Neural cell (in vitro differentiated cells): ENCODE measurements at regions not wholly inside any gene's neighbourhood (a gene's known extent, or its start where the extent isn't known, plus 50 kb on each side); places are given as distances from the start of the nearest gene placed in this dataset.

Experiments
- CTCF ChIP-seq: fragments of 450-650 bp; IDR thresholded peaks from 2 replicates; pipeline ENCODE4 v1.5.1; 2014; ENCODE audit warnings: antibody characterized with exemption, mild to moderate bottlenecking, moderate library complexity; ENCODE audit not compliant: poor library complexity, severe bottlenecking
- EP300 ChIP-seq: fragments of 450-650 bp; conservative IDR thresholded peaks from 2 replicates; pipeline ENCODE4 v1.6.1; 2014; ENCODE audit warnings: antibody characterized with exemption, mild to moderate bottlenecking, moderate library complexity; ENCODE audit not compliant: poor library complexity, severe bottlenecking
- EZH2 ChIP-seq: fragments of 200-600, 300-800 bp; shearing (Covaris generic), sonication (generic); IDR thresholded peaks from 2 replicates; pipeline ENCODE4 v1.6.1; 2014; ENCODE audit warnings: antibody characterized with exemption, low read length, borderline replicate concordance, mild to moderate bottlenecking; ENCODE audit not compliant: insufficient read depth, poor library complexity, severe bottlenecking
- REST ChIP-seq: IDR thresholded peaks from 2 replicates; pipeline ENCODE4 v1.6.1; 2012; ENCODE audit warnings: borderline replicate concordance

GRCh38 chr6:137761487-137761886 is 105.6 kb upstream of the TNFAIP3 start:
- TF ChIP-seq REST: no peak
- no peak for TF ChIP-seq CTCF
- TF ChIP-seq EZH2: no peak
- no peak for TF ChIP-seq EP300
